K562 (cell line): ENCODE measurements at regions not wholly inside any gene's neighbourhood (a gene's known extent, or its start where the extent isn't known, plus 50 kb on each side); places are given as distances from the start of the nearest gene placed in this dataset.

Experiments used
- ATAC-seq: fragments of 200-7000 bp; cut with Tn5 transposase; 3 replicates; pipeline ENCODE4 v1.9.1; 2020; ENCODE audit warnings: moderate library complexity
- BruUV-seq: library from RNA; stranded (reverse); fragments of 400-500 nt; replicated peaks from 2 replicates; lab custom pipeline; 2021; lab: Mats Ljungman, UMichigan
- CTCF ChIA-PET: fragments of 300-600 bp; formaldehyde crosslinking; extraction: SDS; loops from one replicate; lab custom pipeline; 2021; ENCODE audit warnings: low intra/inter-chr PET ratio; lab: Yijun Ruan, JAX
- POLR2A ChIA-PET: fragments of 300-600, 350-650 bp; sonication (Branson Sonifier 250); formaldehyde crosslinking; extraction: SDS; loops from one replicate; lab custom pipeline; 2021; ENCODE audit warnings: antibody characterized with exemption, inconsistent platforms; lab: Yijun Ruan, JAX
- DNase-seq, 4 experiments: peaks; one replicate each; pipeline versions ENCODE4 v3.0.0 to v3.0.0-alpha.2; 2011 to 2018; ENCODE audit warnings: low spot score in 3 of 4, mixed read lengths in 3 of 4; ENCODE audit errors: extremely low read depth in 1 of 4
- FAIRE-seq: peaks from 2 replicates; lab custom pipeline; 2011; peaks lifted over from hg19 to GRCh38; lab: Jason Lieb, UNC
- H2AFZ ChIP-seq: 2 replicates; pipeline ENCODE4 v1.6.0; 2011; ENCODE audit warnings: low read depth, low read length, control low read depth, inconsistent platforms
- H3K27ac ChIP-seq: fragments of 200-600 bp; 3 replicates; pipeline ENCODE4 v1.8.0; 2011; ENCODE audit warnings: low read depth, mild to moderate bottlenecking, control low read depth, inconsistent platforms, low read length, moderate library complexity, mixed read lengths; ENCODE audit errors: extremely low read depth
- H3K27me3 ChIP-seq, 2 experiments: fragments of 300-600 bp in 1 of 2; 2 replicates in 1 of 2; 3 replicates in 1 of 2; pipeline versions ENCODE4 v1.6.0 to v1.8.0; 2011; ENCODE audit warnings: inconsistent platforms in 2 of 2, low read length in 2 of 2, mild to moderate bottlenecking in 1 of 2, mixed read lengths in 1 of 2, moderate library complexity in 1 of 2; ENCODE audit not compliant: control insufficient read depth in 2 of 2, insufficient read depth in 2 of 2
- H3K36me3 ChIP-seq: fragments of 300-600 bp; 3 replicates; pipeline ENCODE4 v1.8.0; 2011; ENCODE audit warnings: mild to moderate bottlenecking, low read length, inconsistent platforms; ENCODE audit not compliant: control insufficient read depth, insufficient read depth
- H3K4me1 ChIP-seq, 2 experiments: fragments of 200-600 bp in 1 of 2; replicated peaks in 1 of 2; 2 replicates in 1 of 2; 3 replicates in 1 of 2; pipeline versions ENCODE4 v1.5.1 to v1.8.0; 2011; ENCODE audit warnings: inconsistent platforms in 2 of 2, low read length in 2 of 2, mild to moderate bottlenecking in 1 of 2, mixed read lengths in 1 of 2, moderate library complexity in 1 of 2; ENCODE audit not compliant: control insufficient read depth in 2 of 2, insufficient read depth in 2 of 2
- H3K4me2 ChIP-seq: 2 replicates; pipeline ENCODE4 v1.6.1; 2011; ENCODE audit warnings: low read length, control low read depth, inconsistent platforms, mixed read lengths; ENCODE audit not compliant: insufficient read depth
- H3K4me3 ChIP-seq: fragments of 200-600 bp; sonication (generic), shearing (Covaris generic); 2 replicates; pipeline ENCODE4 v1.5.1; 2016; ENCODE audit warnings: control low read depth, inconsistent platforms
- H3K79me2 ChIP-seq: fragments of 200-600 bp; 3 replicates; pipeline ENCODE4 v1.8.0; 2011; ENCODE audit warnings: low read length, inconsistent platforms; ENCODE audit not compliant: control insufficient read depth, insufficient read depth
- H3K9ac ChIP-seq, 2 experiments: 2 replicates each; pipeline versions ENCODE4 v1.6.0 to v1.6.1; 2011; ENCODE audit warnings: low read depth in 2 of 2, low read length in 2 of 2, control low read depth in 1 of 2, inconsistent platforms in 1 of 2, mild to moderate bottlenecking in 1 of 2, mixed read lengths in 1 of 2; ENCODE audit not compliant: insufficient read depth in 1 of 2
- H3K9me1 ChIP-seq: one replicate; pipeline ENCODE4 v1.6.0; 2011; ENCODE audit warnings: inconsistent platforms, mild to moderate bottlenecking, low read length, moderate library complexity; ENCODE audit not compliant: control insufficient read depth, insufficient read depth
- H3K9me3 ChIP-seq: replicated peaks from 2 replicates; pipeline ENCODE4 v1.5.1; 2011; ENCODE audit warnings: low read depth, low read length, inconsistent platforms; ENCODE audit not compliant: control insufficient read depth, insufficient read depth
- H4K20me1 ChIP-seq: replicated peaks from 2 replicates; pipeline ENCODE4 v1.6.1; 2011; ENCODE audit warnings: low read length, inconsistent platforms, mixed read lengths; ENCODE audit not compliant: control insufficient read depth, insufficient read depth
- CREB1 ChIP-seq, 2 experiments: sonication (generic) in 1 of 2; formaldehyde crosslinking in 1 of 2; IDR thresholded peaks; 2 replicates each; pipeline versions ENCODE4 v1.6.1 to v1.8.0; 2012 to 2022; ENCODE audit warnings: inconsistent platforms in 1 of 2, mild to moderate bottlenecking in 1 of 2, missing genetic modification reagents in 1 of 2, moderate library complexity in 1 of 2
- MCM7 ChIP-seq, 2 experiments: fragments of 450-650 bp; IDR thresholded peaks; 2 replicates each; pipeline ENCODE4 v1.6.1; 2016 to 2018
- MTA3 ChIP-seq: fragments of 450-650 bp; formaldehyde crosslinking; IDR thresholded peaks from 2 replicates; pipeline ENCODE4 v1.6.1; 2017; ENCODE audit warnings: mild to moderate bottlenecking, borderline replicate concordance
- NFIC ChIP-seq: fragments of 450-650 bp; IDR thresholded peaks from 2 replicates; pipeline ENCODE4 v1.6.1; 2017; ENCODE audit warnings: mild to moderate bottlenecking, inconsistent platforms
- SIX5 ChIP-seq, 2 experiments: IDR thresholded peaks; 2 replicates each; pipeline ENCODE4 v1.6.1; 2011; ENCODE audit warnings: low read length in 2 of 2, borderline replicate concordance in 1 of 2, low read depth in 1 of 2, mild to moderate bottlenecking in 1 of 2, moderate library complexity in 1 of 2; ENCODE audit not compliant: insufficient read depth in 1 of 2
- TCF7L2 ChIP-seq: fragments of 150-350 bp; IDR thresholded peaks from 2 replicates; pipeline ENCODE4 v1.6.1; 2016; ENCODE audit warnings: low read depth, mild to moderate bottlenecking, low read length, moderate library complexity
- WGBS: fragments of 100-300 bp; shearing (Covaris generic); methylation state at CpG from one replicate; pipeline ENCODE4 v1.1.6; 2016; ENCODE audit warnings: low coverage, mixed read lengths; ENCODE audit not compliant: insufficient coverage; ENCODE audit errors: missing lambda C conversion rate; 5-methylcytosine and 5-hydroxymethylcytosine counted together
- in situ Hi-C: fragments of 300-500 bp; cut with MboI; formaldehyde crosslinking; loops from 4 replicates; pipeline ENCODE4 v1.15.0; 2018; ENCODE audit warnings: inconsistent platforms, mixed read lengths
- intact Hi-C: fragments of 100-400 bp; cut with micrococcal nuclease; formaldehyde crosslinking; loops from 2 replicates; pipeline ENCODE4 v1.14.2; 2022
- TF ChIP-seq, protein P1 (sequence below): sonication (generic); formaldehyde crosslinking; IDR thresholded peaks from 2 replicates; pipeline ENCODE4 v1.8.0; 2022; ENCODE audit warnings: mild to moderate bottlenecking, missing genetic modification reagents

- TF ChIP-seq, protein P1, sequence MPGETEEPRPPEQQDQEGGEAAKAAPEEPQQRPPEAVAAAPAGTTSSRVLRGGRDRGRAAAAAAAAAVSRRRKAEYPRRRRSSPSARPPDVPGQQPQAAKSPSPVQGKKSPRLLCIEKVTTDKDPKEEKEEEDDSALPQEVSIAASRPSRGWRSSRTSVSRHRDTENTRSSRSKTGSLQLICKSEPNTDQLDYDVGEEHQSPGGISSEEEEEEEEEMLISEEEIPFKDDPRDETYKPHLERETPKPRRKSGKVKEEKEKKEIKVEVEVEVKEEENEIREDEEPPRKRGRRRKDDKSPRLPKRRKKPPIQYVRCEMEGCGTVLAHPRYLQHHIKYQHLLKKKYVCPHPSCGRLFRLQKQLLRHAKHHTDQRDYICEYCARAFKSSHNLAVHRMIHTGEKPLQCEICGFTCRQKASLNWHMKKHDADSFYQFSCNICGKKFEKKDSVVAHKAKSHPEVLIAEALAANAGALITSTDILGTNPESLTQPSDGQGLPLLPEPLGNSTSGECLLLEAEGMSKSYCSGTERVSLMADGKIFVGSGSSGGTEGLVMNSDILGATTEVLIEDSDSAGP (CRISPR knock-in tag), result no peak
- TF ChIP-seq MTA3 (no peak), MCM7 (IDR thresholded peaks at IDR 0.05) (no peak), TCF7L2 (no peak), SIX5 (IDR thresholded peaks at IDR 0.05; ENCODE audit: borderline replicate concordance in 1 of 2, insufficient read depth in 1 of 2, low read depth in 1 of 2, low read length in 2 of 2) (no peak)
Measured at GRCh38 chr1:184294101-184294500, 92.7 kb upstream of the C1orf21 start (continued).

GRCh38 chr1:184296466-184297243 lies 90.2 kb upstream of the C1orf21 start:
- H3K4me2 ChIP-seq, result no peak overlapping the region
- no peaks in the 10 kb centered on the region for H3K36me3 ChIP-seq
- no peak overlapping the region for H3K27ac ChIP-seq
- no peak overlapping the region for H3K9ac ChIP-seq
- H3K4me3 ChIP-seq, result no peak overlapping the region
- in situ Hi-C loops, result no loop called here
- no peaks in the 10 kb centered on the region for H3K9me1 ChIP-seq
- intact Hi-C loops, result no loop called here
- FAIRE-seq (no peak), DNase-seq (peak in 1 of 4 experiments; percentile 20), ATAC-seq (no peak; the same call in 2 of the 3 replicates)
- H2AFZ ChIP-seq, result no peak overlapping the region
- TF ChIP-seq NFIC (0 out of 2 replicates have a peak, but pooled peaks have one; percentile 5), CREB1 (IDR thresholded peaks at IDR 0.05) (no peak), CREB1 (CRISPR knock-in tag; IDR thresholded peaks at IDR 0.05) (no peak)
- POLR2A ChIA-PET, result no interaction called here
- 2% methylated on average over 10 of the region's 10 CpGs for WGBS
- no peaks in the 10 kb centered on the region for H4K20me1 ChIP-seq
- no peaks in the 10 kb centered on the region; a peak in 1 of 5 replicates for H3K27me3 ChIP-seq
- no TSS peak for BruUV-seq
- no peaks in the 10 kb centered on the region; a peak in 1 of 5 replicates for H3K4me1 ChIP-seq
- CTCF ChIA-PET, result no interaction called here
- H3K9me3 ChIP-seq, result no peaks in the 10 kb centered on the region
- H3K79me2 ChIP-seq, result no peaks in the 10 kb centered on the region
